GM20000 (cell line): ENCODE measurements at regions not wholly inside any gene's neighbourhood (a gene's known extent, or its start where the extent isn't known, plus 50 kb on each side); places are given as distances from the start of the nearest gene placed in this dataset.

Source experiments
- DNase-seq: peaks from one replicate; pipeline ENCODE4 v3.0.0; 2012; ENCODE audit warnings: low spot score
- TF ChIP-seq, protein P1 (sequence below): IDR thresholded peaks from 2 replicates; pipeline ENCODE4 v1.5.1; 2012; ENCODE audit warnings: mild to moderate bottlenecking, control low read depth; ENCODE audit errors: extremely low read depth, missing control alignments

DNA sequence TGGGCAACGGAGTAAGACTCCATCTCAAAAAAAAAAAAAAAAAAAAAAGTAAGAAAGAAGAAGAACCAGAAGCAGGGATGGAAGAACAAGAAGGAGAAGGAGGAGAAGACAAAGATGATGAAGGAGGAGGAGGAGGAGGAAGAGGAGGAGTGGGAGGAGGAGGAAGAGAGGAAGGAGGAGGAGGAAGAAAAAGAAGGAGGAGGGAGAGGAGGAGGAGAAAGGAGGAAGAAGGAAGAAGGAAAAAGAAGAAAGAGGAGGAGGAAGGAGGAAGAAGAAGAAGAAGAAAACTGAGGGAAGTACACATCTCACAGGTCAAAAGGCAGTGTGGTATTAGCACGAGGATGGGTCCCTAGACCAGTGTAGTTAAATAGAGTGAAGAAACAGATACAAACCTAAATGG lies 65.1 kb upstream of the SCAF8 start:
- TF ChIP-seq, protein P1, sequence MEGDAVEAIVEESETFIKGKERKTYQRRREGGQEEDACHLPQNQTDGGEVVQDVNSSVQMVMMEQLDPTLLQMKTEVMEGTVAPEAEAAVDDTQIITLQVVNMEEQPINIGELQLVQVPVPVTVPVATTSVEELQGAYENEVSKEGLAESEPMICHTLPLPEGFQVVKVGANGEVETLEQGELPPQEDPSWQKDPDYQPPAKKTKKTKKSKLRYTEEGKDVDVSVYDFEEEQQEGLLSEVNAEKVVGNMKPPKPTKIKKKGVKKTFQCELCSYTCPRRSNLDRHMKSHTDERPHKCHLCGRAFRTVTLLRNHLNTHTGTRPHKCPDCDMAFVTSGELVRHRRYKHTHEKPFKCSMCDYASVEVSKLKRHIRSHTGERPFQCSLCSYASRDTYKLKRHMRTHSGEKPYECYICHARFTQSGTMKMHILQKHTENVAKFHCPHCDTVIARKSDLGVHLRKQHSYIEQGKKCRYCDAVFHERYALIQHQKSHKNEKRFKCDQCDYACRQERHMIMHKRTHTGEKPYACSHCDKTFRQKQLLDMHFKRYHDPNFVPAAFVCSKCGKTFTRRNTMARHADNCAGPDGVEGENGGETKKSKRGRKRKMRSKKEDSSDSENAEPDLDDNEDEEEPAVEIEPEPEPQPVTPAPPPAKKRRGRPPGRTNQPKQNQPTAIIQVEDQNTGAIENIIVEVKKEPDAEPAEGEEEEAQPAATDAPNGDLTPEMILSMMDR = no peak
- no peak for DNase-seq

DNA sequence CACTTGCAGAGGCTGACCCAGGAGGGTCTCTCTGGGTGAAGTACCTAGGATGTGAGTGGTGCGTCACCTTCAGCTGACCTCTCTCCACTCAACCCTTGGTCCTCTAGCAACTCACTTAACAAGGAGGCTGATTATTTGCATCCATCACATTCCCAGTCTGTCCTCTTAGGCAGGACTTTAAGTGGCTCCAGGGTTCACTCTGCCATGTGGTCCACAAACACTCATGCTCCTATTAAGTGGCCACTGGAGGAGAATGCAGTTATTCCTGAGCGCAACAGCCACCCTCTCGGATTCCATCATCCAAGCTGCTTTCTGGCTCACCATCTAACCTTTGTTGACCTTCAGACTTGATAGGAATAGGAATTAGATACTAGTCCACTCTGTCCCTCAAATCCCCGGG lies 61.1 kb upstream of the SCAF8 start:
- DNase-seq = no peak
- TF ChIP-seq, protein P1 = no peak

DNA sequence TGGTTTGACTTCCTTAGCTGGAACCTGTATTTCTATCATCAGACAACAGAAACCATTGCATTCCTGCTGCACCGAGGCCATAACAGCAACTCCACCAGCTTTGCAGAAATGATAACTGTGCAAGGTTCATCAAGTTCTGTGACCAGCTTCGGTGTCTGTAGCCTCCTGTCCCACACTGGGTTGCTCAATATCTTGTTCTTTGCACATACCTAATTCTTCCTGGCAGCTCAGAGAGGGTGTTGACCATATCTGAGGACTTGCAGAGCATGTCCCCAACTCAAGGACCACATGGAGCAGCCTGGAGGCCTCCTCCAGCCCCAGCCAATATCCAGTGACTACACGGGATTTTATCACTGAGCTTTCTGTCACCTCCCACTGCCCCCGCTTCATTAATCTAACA lies 59.3 kb upstream of the SCAF8 start:
- DNase-seq = no peak
- TF ChIP-seq, protein P1 = no peak

DNA sequence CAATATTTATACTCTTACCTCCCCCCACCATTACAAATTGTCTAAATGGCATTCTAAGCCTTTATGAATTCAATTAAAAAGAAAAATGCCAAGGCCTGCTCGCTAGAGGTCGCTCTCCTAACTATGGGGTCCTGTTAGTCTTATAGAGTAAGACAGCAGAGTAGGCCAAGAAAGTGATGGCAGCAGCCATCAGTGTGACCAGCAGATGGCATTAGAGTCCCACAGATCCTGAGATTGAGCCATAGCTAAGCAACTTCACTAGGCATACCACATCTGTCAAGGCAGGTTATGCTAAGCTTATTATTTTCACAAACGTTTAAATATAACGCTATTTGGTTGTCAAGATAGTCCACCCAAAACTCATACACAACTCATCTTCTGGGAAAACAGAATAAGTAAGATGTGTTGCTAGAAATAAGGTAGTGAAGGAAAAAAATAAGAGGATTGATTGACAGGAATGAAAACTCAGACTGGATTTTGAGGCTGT lies 57.6 kb upstream of the SCAF8 start:
- TF ChIP-seq, protein P1 = peak; percentile 98
- peak; percentile 89 for DNase-seq

DNA sequence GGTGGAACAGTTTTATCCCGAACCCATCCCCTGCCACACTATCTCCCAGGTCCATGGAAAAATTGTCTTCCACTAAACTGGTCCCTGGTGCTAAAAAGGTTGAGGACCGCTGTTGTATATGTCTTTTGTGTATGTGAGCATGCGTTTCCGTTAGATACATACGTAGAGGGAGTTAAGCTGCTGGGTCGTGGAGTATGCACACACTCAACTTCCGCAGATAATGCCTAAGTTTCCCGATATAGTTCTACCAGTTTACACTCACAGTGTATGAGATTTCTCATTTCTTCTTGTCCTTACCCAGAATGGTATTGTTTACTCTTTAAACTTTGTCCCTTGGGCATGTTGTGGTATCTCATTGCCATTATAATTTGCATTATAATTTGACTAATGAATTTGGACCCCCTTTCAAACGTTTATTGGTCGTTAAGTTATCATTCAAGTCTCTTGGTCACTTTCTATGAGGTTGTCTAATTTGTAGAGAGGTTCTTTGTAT lies 50.5 kb upstream of the SCAF8 start:
- TF ChIP-seq, protein P1 = no peak
- DNase-seq = no peak
